Esophagus (tissue), 2 donors: ENCODE measurements at regions not wholly inside any gene's neighbourhood (a gene's known extent, or its start where the extent isn't known, plus 50 kb on each side); places are given as distances from the start of the nearest gene placed in this dataset.
"Not testable (repeated sequence)": the region's sequence is repeated elsewhere in the genome, so short reads cannot be mapped to it uniquely, and the experiment has no call there.

Experiments
- H3K27ac ChIP-seq, 2 donors: one replicate each; pipeline ENCODE4 v1.5.1; 2013; ENCODE audit warnings: low read depth in 2 of 2, mild to moderate bottlenecking in 2 of 2, inconsistent platforms in 1 of 2, low read length in 1 of 2, moderate library complexity in 1 of 2
- H3K27me3 ChIP-seq, 2 donors: one replicate each; pipeline ENCODE4 v1.6.1; 2013; ENCODE audit warnings: low read length in 2 of 2, control low read depth in 1 of 2, mild to moderate bottlenecking in 1 of 2; ENCODE audit not compliant: insufficient read depth in 2 of 2, control insufficient read depth in 1 of 2
- H3K36me3 ChIP-seq, 2 donors: one replicate each; pipeline ENCODE4 v1.6.1; 2013; ENCODE audit warnings: low read length in 1 of 2; ENCODE audit not compliant: control insufficient read depth in 2 of 2, insufficient read depth in 2 of 2
- H3K4me1 ChIP-seq, 2 donors: one replicate each; pipeline ENCODE4 v1.6.1; 2013; ENCODE audit warnings: low read length in 1 of 2; ENCODE audit not compliant: control insufficient read depth in 2 of 2, insufficient read depth in 2 of 2
- H3K4me3 ChIP-seq, 2 donors: one replicate each; pipeline ENCODE4 v1.5.1; 2013; ENCODE audit warnings: low read length in 2 of 2, mild to moderate bottlenecking in 2 of 2, low read depth in 1 of 2, moderate library complexity in 1 of 2
- H3K9me3 ChIP-seq, 2 donors: one replicate each; pipeline ENCODE4 v1.6.1; 2013; ENCODE audit warnings: mild to moderate bottlenecking in 2 of 2, low read depth in 1 of 2, low read length in 1 of 2, moderate library complexity in 1 of 2; ENCODE audit not compliant: control insufficient read depth in 2 of 2, insufficient read depth in 1 of 2
- WGBS, 2 donors: extraction: QIAGEN DNeasy Blood & Tissue Kit; methylation state at CpG; one replicate each; pipeline ENCODE4 v1.1.7; 2013; 5-methylcytosine and 5-hydroxymethylcytosine counted together
- donor health status: healthy with polysubstance abuse.
- donor health status: Bipolar disorder and iron deficiency.

- WGBS, 2 donors, result 54 to 56% methylated on average over 30 of the region's 30 CpGs
- Histone ChIP-seq H3K27ac (no peak overlapping the region), H3K9me3 (no peaks in the 10 kb centered on the region), H3K4me1 (no peaks in the 10 kb centered on the region), H3K27me3 (peaks cover 0 to 7% of the 10 kb centered on the region in 2 donors), H3K4me3 (no peak overlapping the region), H3K36me3 (no peaks in the 10 kb centered on the region)
Measured at GRCh38 chr7:1298931-1299885, 66.5 kb downstream of the UNCX start.

DNA sequence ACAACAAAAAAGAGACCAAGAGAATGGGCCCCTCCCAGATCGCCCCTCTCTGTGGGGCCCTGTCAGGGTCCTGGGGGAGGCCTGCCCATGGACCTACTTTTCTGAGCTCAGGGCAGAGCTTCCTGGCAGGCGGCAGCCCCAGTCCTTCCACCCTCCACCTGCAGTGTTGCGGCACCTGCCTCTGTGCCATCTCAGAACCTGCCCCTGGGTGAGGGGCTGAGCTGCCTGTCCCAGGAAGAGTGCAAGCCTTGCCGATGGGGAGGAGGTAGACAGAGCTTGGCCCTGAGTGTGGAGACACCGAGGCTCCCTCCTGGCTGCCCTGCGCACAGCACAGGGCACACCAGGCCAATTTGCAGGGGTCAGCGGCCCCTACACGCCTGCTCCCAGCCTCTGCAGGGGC lies 67.5 kb downstream of the UNCX start:
- WGBS, 2 donors, result 73 to 80% methylated on average over 8 of the region's 8 CpGs
- no peaks in the 10 kb centered on the region for H3K4me1 ChIP-seq
- H3K9me3 ChIP-seq, result no peaks in the 10 kb centered on the region
- peaks cover 0 to 7% of the 10 kb centered on the region in 2 donors for H3K27me3 ChIP-seq
- H3K4me3 ChIP-seq, result no peak overlapping the region
- H3K27ac ChIP-seq, result no peak overlapping the region
- no peaks in the 10 kb centered on the region for H3K36me3 ChIP-seq

DNA sequence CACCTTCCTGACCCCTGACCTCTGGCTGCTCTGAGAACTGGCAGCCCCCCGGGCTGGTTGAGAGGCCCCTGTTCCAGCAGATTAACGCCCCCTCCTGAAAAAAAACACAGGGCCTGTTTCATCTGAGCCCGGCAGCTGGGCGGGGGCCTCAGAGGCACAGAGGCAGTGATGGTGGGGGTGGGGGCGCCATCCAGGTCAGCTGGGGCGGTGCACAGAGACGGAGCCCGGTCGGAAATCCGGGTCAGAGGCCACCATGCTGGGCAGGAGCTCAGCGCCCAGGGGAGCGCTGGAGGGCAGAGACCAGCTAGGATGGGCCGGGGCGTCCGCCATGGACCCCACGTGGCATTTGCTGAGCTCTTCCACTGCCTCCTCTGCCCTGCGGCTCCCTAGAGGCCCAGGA lies 68.0 kb downstream of the UNCX start:
- Histone ChIP-seq H3K4me1 (no peaks in the 10 kb centered on the region), H3K27me3 (peaks cover 0 to 7% of the 10 kb centered on the region in 2 donors), H3K36me3 (no peaks in the 10 kb centered on the region), H3K27ac (no peak overlapping the region), H3K4me3 (no peak overlapping the region), H3K9me3 (no peaks in the 10 kb centered on the region)
- 53 to 64% methylated on average over 17 of the region's 17 CpGs for whole genome bisulfite sequencing, 2 donors

GRCh38 chr7:1301054-1301881 lies 68.6 kb downstream of the UNCX start:
- Histone ChIP-seq H3K27me3 (peaks cover 0 to 7% of the 10 kb centered on the region in 2 donors), H3K27ac (no peak overlapping the region)

DNA sequence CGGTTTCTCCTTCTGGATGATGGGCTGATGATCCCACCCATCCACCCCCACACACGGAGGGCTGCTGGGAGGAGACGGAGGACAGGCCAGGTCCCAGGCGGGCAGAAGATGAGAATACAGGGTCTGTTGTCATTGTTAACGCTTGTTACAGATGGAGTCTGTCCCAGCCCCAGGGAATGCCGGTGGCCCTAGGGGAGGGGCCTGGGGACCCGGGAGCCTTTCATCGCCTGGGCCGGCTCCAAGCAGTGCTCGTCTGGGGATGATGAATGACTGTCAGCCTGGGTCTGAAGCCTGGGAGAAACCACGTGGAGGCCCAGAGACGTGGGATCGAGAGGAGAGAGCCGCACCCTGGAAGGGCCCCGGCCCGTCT lies 69.2 kb downstream of the UNCX start:
- Histone ChIP-seq H3K9me3 (no peaks in the 10 kb centered on the region), H3K27me3 (peaks cover 0 to 7% of the 10 kb centered on the region in 2 donors), H3K27ac (no peak overlapping the region), H3K4me3 (no peak overlapping the region), H3K4me1 (no peaks in the 10 kb centered on the region), H3K36me3 (no peaks in the 10 kb centered on the region)
- WGBS, 2 donors, result 40% methylated on average over 16 of the region's 16 CpGs

More at GRCh38 chr7:1301054-1301881, 68.6 kb downstream of the UNCX start:
- 47 to 53% methylated on average over 23 of the region's 23 CpGs for WGBS, 2 donors
- Histone ChIP-seq H3K36me3 (no peaks in the 10 kb centered on the region), H3K4me3 (no peak overlapping the region), H3K9me3 (no peaks in the 10 kb centered on the region), H3K4me1 (no peaks in the 10 kb centered on the region)

DNA sequence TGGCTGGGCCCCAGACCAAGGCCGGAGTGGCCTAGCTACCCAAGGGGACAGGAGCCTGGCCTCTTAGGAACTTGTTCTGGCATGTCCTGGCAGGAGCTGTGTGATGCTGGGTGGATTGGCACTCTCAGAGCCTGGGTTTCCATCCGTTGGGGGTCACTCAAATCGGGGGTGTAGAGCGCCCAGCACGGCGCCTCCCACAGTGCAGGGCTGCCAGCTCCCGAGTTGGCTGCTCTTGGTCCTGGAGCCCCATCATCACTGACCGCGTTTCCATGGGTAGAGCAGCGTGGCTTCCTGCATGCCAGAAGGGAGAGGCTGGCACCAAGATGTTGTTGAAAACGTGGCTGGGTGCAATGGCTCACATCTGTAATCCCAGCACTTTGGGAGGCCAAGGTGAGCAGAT lies 70.3 kb downstream of the UNCX start:
- Histone ChIP-seq H3K4me3 (no peak overlapping the region), H3K27me3 (peaks cover 0 to 7% of the 10 kb centered on the region in 2 donors), H3K4me1 (no peaks in the 10 kb centered on the region), H3K36me3 (no peaks in the 10 kb centered on the region), H3K27ac (no peak overlapping the region), H3K9me3 (no peaks in the 10 kb centered on the region)
- 73 to 75% methylated on average over 11 of the region's 11 CpGs for WGBS, 2 donors

DNA sequence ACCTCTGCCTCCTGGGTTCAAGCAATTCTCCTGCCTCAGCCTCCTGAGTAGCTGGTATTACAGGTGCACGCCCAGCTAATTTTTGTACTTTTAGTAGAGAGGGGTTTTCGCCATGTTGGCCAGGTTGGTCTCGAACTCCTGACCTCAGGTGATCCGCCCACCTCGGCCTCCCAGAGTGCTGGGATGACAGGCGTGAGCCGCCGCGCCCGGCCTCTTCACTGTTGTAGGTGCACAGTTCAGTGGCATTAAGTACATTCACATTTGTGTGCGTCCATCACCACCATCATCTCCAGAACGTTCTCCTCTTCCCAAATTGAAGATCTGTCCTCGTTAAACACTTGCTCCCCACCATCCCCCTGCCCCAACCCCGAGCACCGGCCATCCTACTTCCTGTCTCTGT lies 71.3 kb downstream of the UNCX start:
- WGBS, 2 donors, result 76% methylated on average over 15 of the region's 15 CpGs
- not testable (repeated sequence) for H3K9me3 ChIP-seq, H3K27ac ChIP-seq, H3K4me1 ChIP-seq, H3K27me3 ChIP-seq, H3K36me3 ChIP-seq, H3K4me3 ChIP-seq

DNA sequence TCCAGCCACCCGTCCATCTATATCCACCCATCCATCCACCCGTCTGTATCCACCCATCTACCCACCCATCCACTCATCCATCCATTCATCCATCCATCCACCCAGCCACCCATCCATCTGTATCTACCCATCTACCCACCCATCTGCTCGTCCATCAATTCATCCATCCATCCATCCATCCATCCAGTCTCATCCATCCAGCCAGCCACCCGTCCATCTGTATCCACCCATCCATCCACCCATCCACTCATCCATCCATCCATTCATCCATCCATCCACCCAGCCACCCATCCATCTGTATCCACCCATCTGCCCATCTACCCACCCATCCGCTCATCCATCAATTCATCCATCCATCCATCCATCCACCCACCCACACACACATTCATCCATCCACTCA lies 73.2 kb downstream of the UNCX start:
- Histone ChIP-seq H3K36me3 (no peaks in the 10 kb centered on the region), H3K4me3 (no peak overlapping the region), H3K4me1 (no peaks in the 10 kb centered on the region), H3K9me3 (no peaks in the 10 kb centered on the region), H3K27ac (no peak overlapping the region), H3K27me3 (no peaks in the 10 kb centered on the region)
- WGBS, 2 donors, result 73 to 84% methylated on average over 5 of the region's 5 CpGs

DNA sequence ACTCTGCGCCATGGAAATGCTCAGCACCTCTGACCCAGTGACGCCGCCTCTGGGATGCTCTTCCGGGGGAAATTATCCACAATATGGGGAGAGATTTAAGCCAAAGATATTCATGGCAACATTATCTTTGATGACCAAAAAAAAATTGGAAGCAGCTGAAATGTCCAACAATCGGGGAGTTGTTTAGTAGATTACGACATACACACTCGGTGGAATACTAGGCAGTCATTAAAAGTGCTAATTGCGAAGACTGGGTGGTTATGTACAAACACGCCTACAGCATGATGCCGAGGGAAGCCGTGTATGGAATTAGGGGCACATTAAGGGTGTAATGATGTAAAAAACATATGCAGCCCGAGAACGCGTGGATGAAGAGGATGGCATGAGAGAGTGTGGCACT lies 75.2 kb downstream of the UNCX start:
- no peak overlapping the region for H3K27ac ChIP-seq

More for the DNA sequence above, 75.2 kb downstream of the UNCX start:
- peaks cover 0 to 4% of the 10 kb centered on the region in 2 donors for H3K9me3 ChIP-seq
- H3K4me1 ChIP-seq, result no peaks in the 10 kb centered on the region
- 93 to 96% methylated on average over 14 of the region's 14 CpGs for WGBS, 2 donors
- H3K4me3 ChIP-seq, result no peak overlapping the region
- H3K27me3 ChIP-seq, result no peaks in the 10 kb centered on the region
- H3K36me3 ChIP-seq, result no peaks in the 10 kb centered on the region
